BJ (cell line): ENCODE measurements at regions not wholly inside any gene's neighbourhood (a gene's known extent, or its start where the extent isn't known, plus 50 kb on each side); places are given as distances from the start of the nearest gene placed in this dataset.
"Not testable (repeated sequence)": the region's sequence is repeated elsewhere in the genome, so short reads cannot be mapped to it uniquely, and the experiment has no call there.

ENCODE experiments used
- CTCF ChIA-PET: fragments of 350-600 bp; formaldehyde crosslinking; extraction: SDS; loops from one replicate; lab custom pipeline; 2021; ENCODE audit warnings: antibody characterized with exemption, inconsistent platforms; lab: Yijun Ruan, JAX
- POLR2A ChIA-PET: fragments of 300-600 bp; sonication (Branson Sonifier 250); formaldehyde crosslinking; extraction: SDS; loops from one replicate; lab custom pipeline; 2021; ENCODE audit warnings: antibody characterized with exemption; lab: Charles Lee
- DNase-seq: peaks from one replicate; pipeline ENCODE4 v3.0.0-alpha.2; 2011; ENCODE audit warnings: low read depth
- H3K27me3 ChIP-seq: 2 replicates; pipeline ENCODE4 v1.6.0; 2011; ENCODE audit warnings: low read length; ENCODE audit not compliant: control insufficient read depth, insufficient read depth
- H3K36me3 ChIP-seq: 2 replicates; pipeline ENCODE4 v1.5.1; 2011; ENCODE audit warnings: low read length; ENCODE audit not compliant: control insufficient read depth, insufficient read depth
- H3K4me3 ChIP-seq: 2 replicates; pipeline ENCODE4 v1.5.1; 2011; ENCODE audit warnings: low read depth, mild to moderate bottlenecking, control low read depth, low read length
- CTCF ChIP-seq: IDR thresholded peaks from 2 replicates; pipeline ENCODE4 v1.5.1; 2011; ENCODE audit warnings: low read depth, mild to moderate bottlenecking, control low read depth, inconsistent platforms, low read length, moderate library complexity; ENCODE audit not compliant: insufficient read depth

- peak; percentile 27; the same call in 1 of the 2 replicates for TF ChIP-seq CTCF
- DNase-seq = no peak
- POLR2A ChIA-PET = no interaction called here
- CTCF ChIA-PET = interaction anchor here (0.6 to 1.4 kb wide), 5 partner anchors 8 to 203 kb away, joined by 3 to 4 read pairs (median 3); no protein-coding TSS in a partner anchor
- H3K36me3 ChIP-seq = no peaks in the 10 kb centered on the region
- H3K27me3 ChIP-seq = no peaks in the 10 kb centered on the region
- H3K4me3 ChIP-seq = no peak overlapping the region
Measured at GRCh38 chr21:27362249-27362648, 395.4 kb upstream of the ADAMTS5 start.

- POLR2A ChIA-PET = no interaction called here
- TF ChIP-seq CTCF = no peak
- Histone ChIP-seq H3K27me3 (no peaks in the 10 kb centered on the region), H3K36me3 (no peaks in the 10 kb centered on the region), H3K4me3 (no peak overlapping the region)
- peak; percentile 59 for DNase-seq
- CTCF ChIA-PET = no interaction called here
Measured at GRCh38 chr21:27359141-27359540, 392.3 kb upstream of the ADAMTS5 start.

- Histone ChIP-seq H3K36me3 (no peaks in the 10 kb centered on the region), H3K4me3 (no peak overlapping the region), H3K27me3 (no peaks in the 10 kb centered on the region)
- POLR2A ChIA-PET = no interaction called here
- CTCF ChIA-PET = interaction anchor here (0.5 kb wide), 1 partner anchor 361 kb away, joined by 4 read pairs; no protein-coding TSS in a partner anchor
- TF ChIP-seq CTCF = no peak
- DNase-seq = no peak
Measured at GRCh38 chr21:27352885-27353284, 386.0 kb upstream of the ADAMTS5 start.

- DNase-seq = peak; percentile 33
- CTCF ChIA-PET = no interaction called here
- TF ChIP-seq CTCF = no peak
- Histone ChIP-seq H3K4me3 (no peak overlapping the region), H3K36me3 (no peaks in the 10 kb centered on the region), H3K27me3 (no peaks in the 10 kb centered on the region)
- POLR2A ChIA-PET = interaction anchor here (0.6 kb wide), 1 partner anchor 484 kb away, joined by 3 read pairs; no protein-coding TSS in a partner anchor
Measured at GRCh38 chr21:27346041-27346448, 379.2 kb upstream of the ADAMTS5 start.

- POLR2A ChIA-PET = interaction anchor here (0.8 kb wide), 1 partner anchor 313 kb away, joined by 4 read pairs; no protein-coding TSS in a partner anchor
- CTCF ChIA-PET = interaction anchor here (1.1 kb wide), 1 partner anchor 489 kb away, joined by 3 read pairs; no protein-coding TSS in a partner anchor
- no peak for DNase-seq
Measured at GRCh38 chr21:27339902-27340301, 373.0 kb upstream of the ADAMTS5 start.

GRCh38 chr21:27338007-27338406 lies 371.1 kb upstream of the ADAMTS5 start:
- H3K4me3 ChIP-seq, H3K27me3 ChIP-seq, CTCF ChIA-PET, DNase-seq, POLR2A ChIA-PET, H3K36me3 ChIP-seq: not testable (repeated sequence)

More at GRCh38 chr21:27339902-27340301, 373.0 kb upstream of the ADAMTS5 start:
- TF ChIP-seq CTCF = no peak
- Histone ChIP-seq H3K4me3 (no peak overlapping the region), H3K36me3 (no peaks in the 10 kb centered on the region), H3K27me3 (no peaks in the 10 kb centered on the region)
